Pulmonary artery endothelial cell (primary cell): ENCODE measurements at regions not wholly inside any gene's neighbourhood (a gene's known extent, or its start where the extent isn't known, plus 50 kb on each side); places are given as distances from the start of the nearest gene placed in this dataset.

Experiments used
- DNase-seq: peaks from one replicate; pipeline ENCODE4 v3.0.0-alpha.2; 2011; ENCODE audit warnings: low read depth, low spot score

DNA sequence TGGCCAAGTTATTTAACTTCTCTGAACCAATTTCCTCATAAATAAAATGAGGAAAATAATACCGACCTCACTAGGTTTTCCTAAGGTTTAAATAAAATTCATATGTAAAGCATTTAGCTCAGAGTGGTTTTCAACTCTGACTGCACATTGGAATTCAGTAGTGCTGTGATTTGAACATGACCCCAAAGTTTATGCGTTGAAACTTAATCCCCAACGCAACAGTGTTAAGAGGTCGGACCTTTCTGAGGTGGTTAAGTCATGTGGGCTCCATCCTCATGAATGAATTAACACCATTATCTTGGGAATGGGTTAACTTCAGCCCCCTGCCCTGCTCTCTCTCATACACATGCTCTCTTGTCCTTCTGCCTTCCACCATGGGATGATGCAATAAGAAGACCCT is 322.2 kb downstream of the AASDHPPT start:
- no peak for DNase-seq

DNA sequence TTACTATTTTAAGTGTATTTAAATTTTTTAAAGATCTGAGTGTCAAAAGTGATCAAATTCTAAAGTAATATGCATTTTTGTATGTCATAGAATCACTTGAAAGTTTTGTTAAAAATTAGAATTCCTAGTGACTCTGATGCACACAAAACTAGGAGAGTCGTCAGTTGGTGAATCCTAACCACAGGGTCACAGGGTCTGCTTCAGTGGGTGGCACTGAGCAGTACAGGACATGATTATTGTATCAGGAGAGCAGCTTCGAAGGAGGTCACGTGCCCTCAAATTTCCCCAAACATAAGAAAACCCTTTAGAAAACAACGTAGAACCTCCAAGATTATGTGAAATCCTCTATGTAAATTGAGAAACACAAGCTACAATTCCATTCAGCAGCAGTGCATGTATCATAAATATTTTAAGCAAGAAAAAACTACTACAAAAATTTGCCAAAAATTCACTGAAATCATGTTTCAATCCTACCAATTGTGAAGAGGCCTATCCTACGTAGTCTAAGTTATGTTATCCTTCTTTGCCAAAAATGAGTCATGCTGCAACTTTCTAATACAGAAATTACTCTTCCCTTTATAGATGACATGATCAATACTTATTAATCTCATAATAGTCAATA is 323.6 kb downstream of the AASDHPPT start:
- no peak for DNase-seq

DNA sequence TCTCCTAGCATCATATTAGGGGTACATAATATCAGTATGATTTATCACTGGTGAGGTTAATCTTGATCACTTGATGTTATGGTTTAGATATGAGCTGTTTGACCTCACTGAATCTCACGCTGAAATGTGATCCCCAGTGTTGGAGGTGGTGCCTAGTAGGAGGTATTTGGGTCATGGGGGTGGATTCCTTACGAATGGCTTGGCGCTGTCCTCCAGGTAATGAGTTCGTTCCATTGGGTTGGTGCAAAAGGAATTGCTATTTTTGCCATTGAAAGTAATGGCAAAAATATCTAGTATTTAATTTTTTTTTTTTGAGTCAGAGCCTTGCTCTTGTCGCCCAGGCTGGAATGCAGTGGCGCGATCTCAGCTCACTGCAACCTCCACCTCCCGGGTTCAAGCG is 326.3 kb downstream of the AASDHPPT start:
- DNase-seq: no peak

DNA sequence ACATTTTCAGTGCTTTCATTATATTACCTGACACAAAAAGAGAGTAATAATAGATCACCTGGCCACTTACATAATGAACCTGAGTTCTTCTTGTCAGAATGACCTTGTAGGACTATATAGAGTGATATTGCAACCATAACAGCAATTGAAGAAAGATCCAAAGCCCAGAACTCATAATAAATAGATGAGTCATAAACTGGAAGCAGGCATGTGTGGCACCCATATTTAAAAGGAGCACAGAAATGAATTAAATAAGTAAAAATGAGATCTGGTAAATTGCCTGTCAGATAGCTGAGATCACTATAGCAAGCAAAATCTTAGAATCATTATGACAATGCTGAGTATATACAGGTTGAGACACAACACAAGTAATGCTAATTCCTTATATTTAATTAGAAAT is 331.8 kb downstream of the AASDHPPT start:
- no peak for DNase-seq

GRCh38 chr11:106409671-106410070 is 332.2 kb downstream of the AASDHPPT start:
- DNase-seq: no peak

DNA sequence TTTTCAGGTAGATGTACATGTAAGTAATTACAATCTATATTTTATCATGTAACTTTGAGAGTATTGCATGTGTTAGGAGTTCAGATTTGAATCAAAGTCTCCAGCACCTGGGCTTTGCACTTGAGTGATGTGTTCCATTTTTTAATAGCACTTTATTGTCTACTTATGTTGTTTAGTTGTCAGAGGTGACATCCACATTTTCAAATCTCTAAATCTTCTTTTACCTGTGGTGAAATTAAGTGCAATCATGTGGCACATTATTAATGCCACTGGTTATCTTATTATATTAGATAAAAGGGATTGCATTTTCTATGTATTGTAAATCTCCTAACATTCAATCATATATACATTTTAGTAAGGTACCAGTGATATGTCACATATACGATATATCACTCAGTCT is 333.4 kb downstream of the AASDHPPT start:
- DNase-seq: no peak

DNA sequence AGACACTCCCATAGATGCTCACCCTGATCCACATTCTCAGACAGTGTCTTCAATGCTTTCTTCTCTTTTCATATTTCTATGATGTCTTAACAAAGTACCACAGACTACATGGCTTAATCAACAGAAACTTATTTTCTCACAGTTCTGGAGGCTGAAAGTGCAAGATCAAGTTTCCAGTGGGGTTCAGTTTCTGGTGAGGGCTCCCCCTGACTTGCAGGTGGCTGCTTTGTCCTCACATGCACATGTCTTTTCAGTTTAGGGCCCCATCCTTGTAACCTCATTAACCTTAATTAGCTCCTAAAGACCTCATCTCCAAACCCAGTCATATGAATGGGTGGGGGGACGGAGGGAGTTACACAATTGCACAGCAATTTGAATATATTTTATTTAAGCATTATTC is 335.8 kb downstream of the AASDHPPT start:
- no peak for DNase-seq

GRCh38 chr11:106415510-106415909 is 338.0 kb downstream of the AASDHPPT start:
- DNase-seq: no peak

- no peak for DNase-seq
Observed at GRCh38 chr11:106418791-106419190, 341.3 kb downstream of the AASDHPPT start.

GRCh38 chr11:106420048-106420665 is 342.7 kb downstream of the AASDHPPT start:
- no peak for DNase-seq

- DNase-seq: no peak
Observed at GRCh38 chr11:106420686-106421085, 343.2 kb downstream of the AASDHPPT start.

DNA sequence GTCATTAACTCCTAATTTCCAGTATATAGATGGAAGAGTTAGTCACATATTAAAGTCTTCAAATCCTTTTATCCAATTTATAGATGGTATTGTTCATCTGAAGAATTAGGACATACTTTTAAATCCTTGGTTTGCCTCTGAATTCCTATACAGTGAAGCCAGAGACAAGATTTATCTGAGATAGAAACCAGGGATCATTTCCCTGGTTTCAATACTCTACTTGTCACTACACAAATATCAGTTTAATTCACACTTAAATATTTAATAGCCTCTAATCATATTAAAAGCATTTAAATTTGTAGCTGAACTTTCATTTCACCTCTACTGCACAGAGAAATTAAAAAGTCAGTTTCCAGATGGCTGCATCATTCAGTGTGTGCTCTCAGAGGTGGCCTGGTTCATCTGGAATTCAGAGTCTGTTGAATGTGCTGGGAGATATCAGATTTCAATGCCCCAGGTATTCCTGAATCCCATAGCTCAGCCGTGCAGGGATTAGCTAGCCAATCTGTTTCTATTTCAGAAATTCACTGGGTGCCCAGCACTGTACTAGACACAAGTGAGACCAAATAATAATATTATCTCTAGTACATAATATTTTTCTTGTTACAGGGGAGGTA is 344.3 kb downstream of the AASDHPPT start:
- DNase-seq: no peak

DNA sequence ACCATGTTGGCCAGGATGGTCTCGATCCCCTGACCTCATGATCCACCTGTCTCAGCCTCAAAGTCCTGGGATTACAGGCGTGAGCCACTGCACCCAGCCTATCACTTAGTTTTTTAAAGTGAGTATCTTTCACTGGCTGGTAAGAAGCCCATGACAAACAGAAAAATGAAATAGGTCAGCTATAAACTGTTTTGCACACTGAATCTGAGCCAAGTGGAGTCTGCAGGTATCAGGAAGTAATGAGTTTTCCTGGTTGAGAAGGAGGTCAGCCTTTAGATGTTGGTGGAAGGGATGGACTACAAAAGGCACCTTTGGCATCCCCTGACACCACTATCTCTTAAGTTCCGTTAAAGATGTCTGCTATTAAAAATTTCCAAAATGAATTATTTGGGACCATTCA is 345.1 kb downstream of the AASDHPPT start:
- DNase-seq: no peak

- DNase-seq: no peak
Observed at GRCh38 chr11:106424111-106424510, 346.6 kb downstream of the AASDHPPT start.

DNA sequence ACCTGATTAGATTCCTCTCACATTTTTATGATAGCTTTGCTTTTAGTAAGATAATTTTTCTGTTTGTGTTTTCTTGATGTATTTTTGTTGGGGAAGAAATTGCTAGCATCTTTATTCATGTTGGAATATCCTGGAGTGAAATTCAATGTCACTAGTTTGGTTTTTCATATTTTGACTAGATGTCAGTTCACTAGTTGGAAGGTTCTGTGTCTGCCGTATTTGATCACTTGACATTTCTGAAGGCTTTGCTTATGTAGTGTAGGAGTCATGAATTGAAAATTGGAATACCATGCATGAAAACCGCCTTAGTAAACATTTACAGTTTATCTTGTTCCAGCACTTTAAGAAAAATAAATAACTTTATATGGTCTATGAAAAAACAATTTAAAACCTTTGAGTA is 348.4 kb downstream of the AASDHPPT start:
- no peak for DNase-seq

- DNase-seq: no peak
Observed at GRCh38 chr11:106426696-106427095, 349.2 kb downstream of the AASDHPPT start.

GRCh38 chr11:106427736-106428135 is 350.3 kb downstream of the AASDHPPT start:
- DNase-seq: no peak

GRCh38 chr11:106442032-106442431 is 364.6 kb downstream of the AASDHPPT start:
- no peak for DNase-seq

DNA sequence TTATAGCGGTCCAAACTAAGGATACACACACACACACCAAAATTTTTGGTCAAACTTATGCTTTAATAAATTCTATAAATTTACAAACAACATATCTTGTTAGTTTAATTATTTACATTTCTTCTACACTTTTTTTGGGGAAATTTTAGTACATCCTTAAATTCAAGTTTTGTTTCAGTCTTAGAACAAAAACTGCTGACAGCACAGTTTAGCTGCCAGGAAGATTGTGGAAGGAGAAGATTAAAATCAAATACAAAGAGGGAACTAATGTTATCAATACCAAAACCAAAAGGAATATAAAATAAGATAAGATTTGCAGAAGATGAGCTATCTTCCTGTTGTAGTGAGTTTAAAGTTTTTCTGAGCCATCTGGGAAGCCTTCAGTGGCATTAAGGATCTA is 368.8 kb downstream of the AASDHPPT start:
- no peak for DNase-seq

DNA sequence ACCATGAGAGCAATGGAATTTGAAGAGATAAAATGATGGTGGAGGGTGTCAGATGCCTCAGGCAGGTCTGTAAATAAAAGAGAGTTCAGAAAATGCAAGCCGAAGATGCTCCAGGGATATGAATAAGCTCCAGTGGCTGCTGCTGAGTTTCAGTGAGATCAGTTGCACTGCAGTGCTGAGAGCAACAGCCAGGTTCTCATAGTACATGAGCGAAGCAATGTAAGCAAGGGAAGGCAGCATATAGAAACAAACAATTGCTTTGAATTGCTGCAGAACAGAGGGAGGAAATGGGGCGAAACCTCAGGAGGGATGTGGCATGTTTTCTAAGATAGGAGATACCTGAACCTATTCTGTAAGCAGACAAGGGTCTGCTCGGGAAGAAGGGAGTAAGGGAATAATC is 369.5 kb downstream of the AASDHPPT start:
- DNase-seq: no peak

GRCh38 chr11:106447631-106448191 is 370.2 kb downstream of the AASDHPPT start:
- DNase-seq: no peak

DNA sequence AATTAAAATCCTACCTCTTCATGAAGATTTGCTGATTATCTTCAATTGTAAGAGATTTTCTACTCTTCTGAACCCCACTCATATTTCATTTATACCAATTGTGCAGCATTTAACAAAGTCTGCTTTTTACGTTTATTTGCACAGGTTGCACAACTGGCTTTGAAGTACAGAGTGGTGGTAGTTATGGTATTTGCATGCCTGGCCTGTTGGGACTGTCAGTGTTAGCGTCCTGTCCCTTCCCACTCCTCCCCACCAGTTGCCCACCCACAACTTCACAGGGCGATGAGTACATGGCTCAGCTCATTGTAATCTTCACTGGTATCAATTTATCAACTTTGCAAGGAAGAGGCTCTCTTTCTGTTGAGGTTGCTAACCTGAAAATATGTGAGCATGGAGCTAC is 372.3 kb downstream of the AASDHPPT start:
- DNase-seq: no peak
